ENCODE measurements at regions not wholly inside any gene's neighbourhood (a gene's known extent, or its start where the extent isn't known, plus 50 kb on each side); places are given as distances from the start of the nearest gene placed in this dataset.

DNA sequence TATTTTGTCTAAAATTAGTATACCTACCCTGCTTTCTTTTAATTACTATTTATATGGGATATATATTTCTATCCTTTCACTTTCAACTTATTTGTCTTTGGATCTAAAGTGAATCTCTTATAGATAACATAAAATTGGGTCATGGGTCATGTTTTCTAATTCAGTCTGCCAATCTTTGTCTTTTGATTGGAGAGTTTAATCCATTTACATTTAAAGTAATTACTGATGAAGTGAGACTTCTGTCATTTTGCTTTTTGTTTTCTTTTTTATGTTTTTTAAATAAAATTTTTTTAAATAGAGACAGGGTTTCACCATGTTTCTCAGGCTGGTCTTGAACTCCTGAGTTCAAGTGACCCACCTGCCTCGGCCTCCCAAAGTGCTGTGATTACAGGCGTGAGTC lies 50.5 kb upstream of the PRDM1 start:
- DNase-seq, result no peak

DNA sequence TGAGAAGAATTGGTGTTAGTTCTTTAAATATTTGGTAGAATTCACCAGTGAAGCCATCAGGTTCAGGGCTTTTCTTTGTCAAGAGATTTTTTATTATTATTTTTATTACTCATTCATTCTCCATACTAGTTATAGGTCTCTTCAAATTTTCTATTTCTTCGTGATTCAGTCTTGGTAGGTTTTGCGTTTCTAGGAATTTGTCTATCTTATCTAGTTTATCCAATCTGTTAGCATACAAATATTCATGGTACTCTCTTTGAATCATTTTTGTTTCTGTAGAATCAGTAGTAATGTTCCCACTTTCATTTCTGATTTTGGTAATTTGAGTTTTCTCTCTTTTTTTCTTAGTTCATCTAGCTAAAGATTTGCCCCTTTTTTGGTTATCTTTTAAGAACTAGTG lies 52.3 kb upstream of the PRDM1 start:
- DNase-seq, result no peak

DNA sequence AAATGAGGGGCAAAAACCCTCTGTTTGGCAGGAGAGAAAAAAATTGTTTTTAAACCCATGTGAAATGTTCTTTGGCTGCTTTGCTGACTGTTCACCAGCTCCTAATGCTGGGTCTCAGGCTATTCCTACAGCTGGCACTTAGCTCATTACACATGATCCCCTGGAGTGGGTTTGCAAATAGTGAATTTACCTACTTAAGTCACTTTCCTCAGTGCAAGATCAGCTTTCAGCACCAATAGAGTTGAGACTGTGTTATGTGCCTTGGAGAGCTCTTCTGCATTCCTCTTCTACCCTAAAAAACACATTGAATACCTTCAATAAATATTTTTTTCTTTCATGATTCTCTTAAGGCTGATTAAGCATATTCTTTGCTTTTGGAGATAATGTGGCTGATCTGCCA lies 58.4 kb upstream of the PRDM1 start:
- DNase-seq, result no peak

DNA sequence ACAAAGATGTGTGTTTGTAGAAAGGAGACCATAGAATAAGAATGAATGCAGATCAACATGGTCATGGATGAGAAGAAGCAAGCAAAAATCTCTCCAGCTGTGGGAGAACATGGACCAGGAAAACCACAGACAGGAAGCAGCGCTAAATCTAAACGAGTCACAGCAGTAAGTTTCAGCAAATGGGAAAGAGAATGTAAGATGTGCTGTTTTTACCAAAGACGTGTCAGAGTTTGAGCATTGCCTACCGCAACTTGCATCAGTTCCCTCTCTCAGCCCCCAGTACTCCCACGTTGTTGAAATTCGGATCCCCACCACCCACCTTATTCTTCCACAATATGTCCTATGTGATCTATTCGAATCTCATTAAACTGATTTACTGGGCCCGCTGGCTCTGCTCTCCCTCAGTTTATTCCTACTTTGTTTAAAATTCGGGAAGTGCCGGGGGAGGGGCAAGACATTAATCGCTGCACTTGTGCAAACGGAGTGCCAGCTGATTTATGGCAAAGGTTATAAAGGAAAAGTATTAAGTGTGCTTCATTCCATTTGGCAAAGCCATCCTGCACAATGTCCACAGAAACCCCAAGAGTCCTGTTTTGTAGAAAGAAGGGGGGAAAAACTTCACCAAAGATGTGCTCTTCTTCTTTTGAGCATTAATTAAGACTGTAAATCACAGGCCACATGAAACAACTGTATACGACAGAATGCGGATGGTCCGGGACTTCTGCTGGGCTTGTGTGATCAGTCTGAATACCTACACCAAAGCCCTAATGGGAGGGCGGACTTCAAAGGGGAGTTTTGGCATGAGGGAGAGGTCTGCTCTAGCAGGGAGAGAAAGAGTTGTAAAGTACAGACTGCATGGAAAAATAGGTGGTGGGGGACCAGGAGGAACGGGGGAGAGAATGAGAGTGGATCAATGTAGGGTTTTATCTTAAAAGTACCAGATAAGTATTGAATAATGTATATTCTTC lies 59.1 kb upstream of the PRDM1 start:
- peak; percentile 24 for DNase-seq

DNA sequence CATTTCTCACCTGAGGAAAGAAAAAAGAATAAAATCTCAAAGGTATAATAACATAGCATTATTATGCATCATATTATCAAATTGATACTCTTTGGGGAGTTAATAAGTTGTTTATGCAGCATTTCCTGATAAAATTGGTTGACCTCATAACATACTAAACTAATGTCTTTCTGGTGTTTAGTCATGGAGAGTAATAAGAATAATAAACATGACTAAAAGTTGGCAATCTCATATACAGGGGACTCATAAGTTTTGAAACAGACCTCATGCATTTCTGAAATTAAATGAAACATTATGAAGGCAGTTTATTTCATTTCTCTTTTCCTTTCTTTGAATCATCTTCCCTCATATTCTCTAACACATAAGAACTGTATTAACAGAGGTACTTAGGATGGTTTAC lies 60.5 kb upstream of the PRDM1 start:
- no peak for DNase-seq

DNA sequence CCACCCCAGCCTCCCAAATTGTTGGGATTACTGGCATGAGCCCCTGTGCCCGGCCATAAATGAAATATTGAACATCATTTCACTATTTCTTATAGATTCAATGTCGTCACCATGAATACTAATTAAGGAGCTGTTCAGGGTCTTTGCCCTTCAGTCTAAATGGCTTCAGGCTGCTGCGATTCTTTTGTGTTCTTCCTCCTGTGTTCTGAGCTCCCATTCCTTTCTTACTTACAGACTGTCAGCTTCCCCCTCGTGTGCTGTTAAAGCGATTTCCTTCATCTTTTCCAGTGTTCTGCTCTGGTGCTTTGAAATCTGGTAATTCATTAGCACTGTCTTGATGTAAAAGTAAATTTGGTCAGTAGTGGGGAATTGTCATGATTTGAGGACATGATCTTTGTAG lies 63.3 kb upstream of the PRDM1 start:
- no peak for DNase-seq

DNA sequence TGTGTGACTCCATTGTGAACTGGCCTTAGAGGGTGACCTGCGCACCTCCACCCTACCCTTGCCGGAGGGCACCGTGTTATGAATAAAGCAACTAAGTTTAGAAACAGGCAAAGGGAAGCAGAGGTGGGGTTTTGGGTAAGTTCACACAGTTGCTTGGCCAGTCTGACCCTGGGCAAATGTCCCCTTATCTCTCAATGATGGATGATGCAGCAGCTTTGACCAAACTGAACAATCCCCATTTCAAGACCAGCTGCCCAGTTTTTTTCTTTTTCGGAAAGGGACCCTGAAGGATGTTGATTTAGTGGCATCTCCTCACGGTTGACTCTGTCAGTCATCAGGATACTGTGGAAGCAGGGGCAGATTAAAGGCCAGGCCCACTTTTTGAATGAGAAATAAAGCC lies 68.7 kb upstream of the PRDM1 start:
- DNase-seq, result no peak

DNA sequence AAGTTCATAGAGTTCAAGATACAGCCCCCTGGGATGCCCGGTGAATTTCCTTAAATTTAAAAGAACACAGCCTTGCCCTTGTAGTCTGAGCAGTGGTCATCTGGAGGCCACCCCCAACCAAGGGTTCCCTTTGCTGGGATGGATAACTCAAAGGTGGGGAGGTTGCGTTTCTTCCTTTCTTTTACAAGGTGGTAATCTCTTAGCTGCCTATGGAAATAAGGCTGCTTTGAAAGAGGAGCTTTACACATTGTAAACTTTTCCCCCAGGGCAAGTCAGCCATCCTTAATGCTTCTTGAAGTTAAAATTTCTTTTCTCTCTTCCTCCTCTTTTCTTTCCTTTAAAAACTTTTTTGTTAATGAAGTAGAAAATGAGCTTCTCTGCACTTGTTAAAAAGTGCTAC lies 71.2 kb upstream of the PRDM1 start:
- no peak for DNase-seq

DNA sequence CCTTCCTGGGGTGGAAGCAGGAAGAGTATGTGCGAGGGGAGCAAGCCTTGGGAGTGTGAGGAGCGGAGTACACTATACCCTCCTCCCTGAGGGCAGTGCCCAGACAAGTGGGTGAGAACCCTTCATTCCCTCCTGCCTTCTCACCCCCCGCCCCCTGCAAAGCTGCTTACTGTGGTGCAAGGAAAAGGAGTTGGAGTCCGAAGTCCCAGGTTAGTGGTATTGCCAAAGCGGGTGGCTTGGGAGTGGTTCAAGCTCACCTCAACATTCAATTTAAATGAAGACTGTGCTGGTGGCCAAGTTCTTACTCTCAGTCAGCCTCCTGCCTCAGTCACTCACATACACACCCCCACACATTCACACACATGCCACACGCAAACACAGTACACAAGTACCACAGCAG lies 74.7 kb upstream of the PRDM1 start:
- DNase-seq, result no peak

DNA sequence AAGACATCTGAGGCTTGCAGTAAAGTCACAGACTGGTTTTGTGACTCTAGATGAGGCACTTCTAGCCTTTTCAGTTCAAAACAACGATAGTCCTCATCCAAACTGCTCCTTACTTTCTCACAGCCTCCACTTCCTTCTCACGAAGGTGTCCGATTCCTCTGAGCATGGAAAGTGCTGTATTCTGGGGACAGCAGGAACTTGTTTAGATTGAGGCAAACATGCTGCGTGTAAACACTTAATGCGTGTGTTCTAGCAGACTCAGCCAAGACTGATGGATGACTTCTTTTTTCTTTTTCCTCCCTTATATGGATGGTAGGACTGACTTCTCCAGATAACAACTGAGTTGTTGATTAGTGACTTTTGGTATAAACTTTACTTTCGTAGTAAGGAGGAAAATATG lies 80.2 kb upstream of the PRDM1 start:
- no peak for DNase-seq

DNA sequence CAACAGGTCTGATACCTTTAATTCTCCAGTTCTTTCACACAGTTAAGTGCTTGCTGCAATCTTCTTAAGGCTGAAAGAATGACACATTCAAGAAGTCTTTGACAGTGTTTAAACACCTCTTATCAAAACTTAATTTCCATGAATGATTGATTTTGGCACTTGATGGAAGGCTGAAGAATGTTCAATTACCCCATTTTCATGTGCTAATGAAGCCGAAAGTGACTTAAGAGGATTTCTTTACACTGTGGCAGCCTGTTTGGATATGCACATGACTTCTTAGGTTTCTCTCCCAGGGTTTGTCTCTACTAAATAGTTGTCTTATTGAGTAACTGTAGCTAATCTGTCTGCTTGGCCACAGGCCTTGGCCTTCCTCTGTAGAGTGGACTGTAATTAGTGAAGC lies 81.1 kb upstream of the PRDM1 start:
- DNase-seq, result no peak

DNA sequence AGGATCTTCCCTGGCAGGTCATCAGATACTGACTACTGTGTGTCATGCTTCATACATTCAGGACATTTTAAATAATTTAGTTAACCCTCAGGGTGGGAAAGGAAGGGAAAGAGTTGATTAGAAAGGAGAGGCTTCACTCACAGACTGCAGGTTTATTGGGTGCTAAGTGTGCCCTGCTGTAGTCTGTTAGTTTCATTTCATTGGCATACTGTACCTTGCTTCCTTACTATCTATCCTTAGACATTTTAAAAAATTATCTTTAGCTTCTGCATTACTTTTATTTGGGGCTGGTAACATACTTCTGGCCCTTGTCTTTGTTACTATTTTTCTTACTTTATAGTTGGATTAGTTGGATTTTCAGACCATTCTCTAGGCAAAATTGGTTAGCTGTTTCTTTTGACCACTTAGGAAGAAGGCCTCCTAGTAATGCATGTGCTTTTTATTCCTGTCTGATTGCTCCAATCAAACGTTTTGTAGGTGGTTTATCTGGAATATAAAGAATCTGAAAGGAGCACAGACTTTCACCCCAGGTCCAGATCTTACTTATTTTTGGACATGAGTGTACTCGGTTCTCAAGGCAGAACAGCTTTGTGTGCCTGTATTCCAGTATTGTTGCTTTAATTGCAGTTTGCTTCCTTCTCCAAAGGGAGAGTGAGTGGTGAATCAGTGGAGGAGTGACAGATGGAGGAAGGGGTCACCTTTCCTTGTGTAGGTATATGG lies 82.7 kb upstream of the PRDM1 start:
- no peak for DNase-seq

DNA sequence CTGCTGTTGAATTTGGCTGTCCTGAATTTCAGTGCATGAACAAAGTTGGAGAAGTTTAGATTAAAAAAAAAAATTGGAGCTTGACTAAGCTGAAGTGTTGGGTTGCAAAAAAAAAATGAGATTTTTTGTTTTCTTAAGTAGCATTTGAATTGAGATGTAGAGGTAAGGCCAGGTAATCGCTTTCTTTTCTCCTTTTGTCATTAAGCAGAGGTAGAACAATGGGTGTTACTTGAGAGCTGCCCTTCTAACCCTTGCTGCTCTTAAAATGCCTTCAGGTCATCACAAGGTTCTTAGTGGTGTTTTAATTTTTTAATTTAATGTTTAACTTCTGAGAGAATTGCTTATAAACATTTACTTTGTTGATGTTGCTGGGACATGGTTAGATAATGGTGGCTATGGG lies 84.1 kb upstream of the PRDM1 start:
- DNase-seq, result no peak

DNA sequence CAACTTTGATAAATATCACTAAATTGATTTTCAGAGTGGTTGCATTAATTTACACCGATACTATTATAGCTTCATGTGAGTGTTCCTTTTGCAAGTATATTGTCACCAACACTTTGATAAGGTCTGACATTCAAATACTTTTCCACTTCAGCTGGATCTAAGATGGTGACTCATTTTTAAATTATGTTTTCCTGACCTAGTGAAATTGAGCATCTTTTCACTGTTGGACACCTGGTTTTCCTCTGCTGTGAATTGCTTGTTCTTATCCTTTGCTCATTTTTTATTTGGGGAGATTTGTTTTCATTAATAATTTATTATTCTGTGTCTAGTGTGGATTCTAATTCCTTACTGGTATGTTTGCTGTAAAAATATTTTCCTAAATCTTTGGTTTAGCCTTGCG lies 85.2 kb upstream of the PRDM1 start:
- no peak for DNase-seq

DNA sequence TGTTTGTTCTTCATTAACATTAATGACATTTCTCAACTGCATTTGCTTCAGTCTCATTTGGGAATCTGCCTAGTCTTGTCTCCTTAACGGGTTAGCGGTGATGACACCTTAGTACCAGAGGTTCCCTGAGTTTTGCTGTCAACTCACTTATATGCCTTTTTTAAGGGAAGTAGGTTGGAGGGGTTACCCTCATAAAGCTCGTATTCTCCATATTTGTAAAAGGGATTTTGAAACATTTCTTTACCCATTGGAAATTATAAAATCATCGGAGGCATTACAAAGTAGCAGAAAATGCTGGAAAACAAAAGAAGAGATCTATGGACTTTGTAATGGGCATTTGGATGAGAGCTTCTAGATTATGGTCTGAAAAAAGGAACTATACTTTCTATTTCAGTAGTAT lies 88.7 kb upstream of the PRDM1 start:
- no peak for DNase-seq

DNA sequence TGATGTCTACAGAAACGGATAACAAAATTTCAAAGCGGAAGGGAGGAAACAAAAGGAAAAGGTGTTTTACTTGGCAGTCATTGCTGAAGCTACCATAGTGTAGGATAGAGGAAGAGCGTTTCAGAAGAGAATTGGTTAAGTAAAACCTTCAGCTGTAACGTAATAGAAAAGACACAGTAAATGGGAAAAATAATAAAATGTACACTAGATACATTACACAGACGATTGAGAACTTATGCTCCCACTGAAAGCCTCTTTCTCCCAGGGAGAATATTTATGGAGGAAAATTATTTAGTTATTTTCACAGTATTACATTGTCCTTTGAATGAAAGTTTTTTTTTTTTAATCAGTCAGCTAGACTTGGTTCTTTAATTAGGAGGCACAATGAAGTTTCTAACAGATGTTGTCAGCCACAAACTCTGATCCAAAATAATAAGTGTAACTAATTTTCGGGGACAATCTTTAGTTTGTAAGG lies 90.7 kb upstream of the PRDM1 start:
- DNase-seq, result no peak

DNA sequence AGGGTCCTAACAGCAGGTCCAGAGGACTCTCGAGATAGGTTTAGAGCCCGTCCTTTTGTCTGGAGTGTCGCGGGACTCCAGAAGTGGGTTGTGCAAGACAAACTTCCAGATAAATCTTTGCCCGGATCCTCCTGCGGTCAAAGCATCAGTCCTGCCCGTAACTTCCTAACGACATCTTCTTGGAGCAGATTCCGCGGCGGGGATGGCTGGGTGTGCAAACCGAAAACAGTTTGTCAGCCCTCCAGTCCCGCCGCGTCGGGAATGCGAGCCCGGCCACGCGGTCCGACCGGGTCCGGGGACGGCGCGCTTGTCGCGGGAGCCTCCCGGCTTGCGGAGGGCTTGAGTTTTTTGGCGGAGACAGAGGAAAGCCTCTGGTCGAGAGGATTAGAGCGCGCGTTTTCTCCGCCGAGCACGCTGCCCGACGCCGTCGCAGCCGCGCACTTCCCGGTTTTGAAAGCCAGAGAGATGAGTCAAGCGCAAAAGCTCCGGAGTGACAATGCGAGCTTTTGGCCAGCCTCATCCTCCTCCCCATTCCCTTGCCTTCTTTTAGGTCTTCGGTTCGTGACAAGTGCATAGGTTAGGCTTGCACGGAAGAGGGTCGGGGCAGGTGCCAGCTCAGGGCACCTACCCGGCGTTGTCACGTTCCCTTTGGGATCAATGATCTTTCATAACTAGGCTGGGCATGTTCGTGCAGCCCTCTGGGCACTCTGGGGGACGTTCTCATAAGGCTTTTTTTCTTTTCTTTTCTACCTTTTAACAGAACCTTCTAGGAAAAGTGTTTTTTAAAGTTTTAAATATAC lies 91.3 kb upstream of the PRDM1 start:
- peak; percentile 76 for DNase-seq

DNA sequence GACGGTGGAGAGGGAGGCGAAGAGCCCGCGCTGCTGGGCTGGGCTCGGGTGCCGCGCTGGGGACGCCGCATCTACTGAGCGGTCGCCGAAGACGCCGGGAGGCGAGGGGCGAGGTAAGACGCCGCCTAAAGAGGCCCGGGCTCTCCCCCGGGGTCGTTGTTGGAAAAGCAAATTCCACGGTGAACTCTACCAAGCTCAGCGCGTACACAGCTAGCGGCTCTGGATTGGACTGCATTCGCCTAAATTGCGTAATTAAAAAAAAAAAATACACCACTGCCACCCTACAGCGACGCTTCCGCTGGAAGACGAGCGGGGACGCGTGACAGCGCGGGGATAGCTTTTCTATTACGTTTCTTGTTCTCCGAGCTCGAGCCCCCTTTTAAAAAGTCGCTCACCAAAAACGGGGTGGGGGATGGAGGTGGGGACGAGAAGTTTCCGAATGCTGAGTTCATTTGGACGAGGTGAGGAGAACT lies 92.0 kb upstream of the PRDM1 start:
- DNase-seq, result peak; percentile 68

DNA sequence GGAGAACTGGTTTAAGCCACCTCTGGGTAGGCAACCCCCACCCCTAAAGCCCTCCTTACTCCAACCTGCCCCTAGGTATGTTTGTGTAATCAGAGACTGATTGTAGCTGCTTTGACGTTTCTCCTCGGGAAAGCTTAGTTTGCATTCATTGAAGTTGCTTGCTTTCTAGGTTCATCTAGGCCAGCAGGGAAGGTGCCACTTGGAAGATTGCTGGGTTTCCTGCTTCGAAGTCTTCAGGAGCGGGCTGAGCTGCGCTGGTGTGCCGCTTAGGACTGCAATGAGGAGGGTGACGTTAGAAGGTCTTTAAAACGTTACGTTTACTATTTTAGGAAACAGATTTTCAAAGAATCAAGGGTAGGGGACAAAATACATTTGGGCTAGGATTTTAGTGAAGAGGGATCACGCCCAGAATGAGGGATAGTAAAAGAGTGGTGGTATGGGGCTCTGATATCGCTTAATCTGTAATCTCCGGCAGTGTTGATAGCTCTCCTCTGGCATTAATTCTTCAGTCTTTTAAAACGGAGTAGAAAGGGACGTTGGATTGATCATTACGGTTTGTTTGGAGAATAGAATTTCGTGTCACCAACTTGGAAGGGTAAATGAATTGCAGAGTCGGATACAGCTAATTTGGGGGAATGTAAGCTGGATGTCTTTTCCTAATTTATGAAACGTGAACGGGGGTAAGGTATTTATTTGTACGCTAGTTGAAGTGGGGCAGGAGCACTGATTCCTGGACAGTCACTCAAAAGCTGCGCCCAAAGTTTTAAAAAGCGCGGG lies 92.6 kb upstream of the PRDM1 start:
- no peak for DNase-seq

DNA sequence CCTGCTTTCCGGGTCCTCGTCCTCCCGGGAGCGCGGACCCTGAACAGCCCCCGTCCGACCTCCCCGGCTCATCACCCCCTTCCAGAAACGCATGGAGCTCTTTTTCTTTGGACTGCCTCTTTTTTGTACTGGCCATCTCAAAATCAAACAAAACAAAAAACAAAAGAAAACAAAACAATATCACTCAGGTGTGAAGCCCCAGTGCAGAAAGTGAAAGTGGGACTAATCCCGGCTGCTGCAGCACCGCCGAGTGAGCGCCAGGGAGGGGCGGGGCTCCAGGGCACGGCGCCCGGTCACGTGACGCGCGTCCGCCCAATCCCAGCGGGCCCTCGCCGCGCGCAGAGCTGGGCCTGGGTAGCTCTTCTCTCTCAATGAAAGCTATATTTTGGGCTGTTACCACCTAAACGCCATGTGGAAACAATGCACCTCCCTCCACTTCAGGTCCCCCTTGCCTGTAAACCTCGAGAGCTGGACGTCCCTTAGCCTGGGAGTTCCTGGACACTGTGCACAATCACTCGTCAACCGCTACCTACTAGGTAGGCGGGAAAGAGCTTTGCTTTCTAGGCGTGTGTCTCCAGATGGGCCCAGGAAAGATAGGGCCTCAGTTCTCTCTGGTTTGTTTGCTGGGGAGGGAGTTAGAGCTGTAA lies 93.7 kb upstream of the PRDM1 start:
- peak; percentile 92 for DNase-seq

DNA sequence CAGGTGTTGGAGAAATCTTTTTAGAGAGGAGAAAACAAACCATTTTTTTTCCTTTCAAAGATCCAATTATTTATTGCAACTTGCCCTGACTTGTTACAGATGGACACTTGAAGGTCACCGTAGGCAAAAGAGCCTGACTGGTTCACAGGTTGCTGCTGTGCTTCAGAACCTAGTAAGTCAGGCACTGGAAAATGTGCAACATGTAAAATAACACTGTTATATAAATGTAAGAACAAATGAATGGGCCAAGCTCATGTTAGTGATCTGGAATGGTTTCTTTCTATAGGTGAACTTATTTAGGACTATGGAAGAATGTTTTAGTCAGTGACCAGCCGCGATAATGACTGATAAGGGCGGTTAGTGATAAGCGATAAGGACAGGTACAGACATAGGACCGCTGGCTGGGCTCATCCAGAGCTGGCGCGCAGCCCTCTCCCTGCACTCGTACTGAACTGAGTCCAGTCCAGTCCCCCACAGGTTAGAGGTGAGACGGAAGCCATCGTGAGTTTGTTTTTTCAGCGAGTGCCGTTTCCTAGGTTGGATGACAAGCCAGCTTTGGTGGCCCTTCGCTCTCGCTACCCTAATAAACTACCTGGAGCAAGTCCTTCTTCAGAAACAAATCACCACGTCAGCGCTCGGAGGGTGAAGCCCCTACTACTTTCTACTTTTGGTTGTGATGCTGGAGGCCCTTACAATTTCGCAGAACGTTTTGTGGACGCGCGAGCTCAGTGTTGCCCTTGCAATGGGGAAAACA lies 94.4 kb upstream of the PRDM1 start:
- DNase-seq, result peak; percentile 31

Data from activated CD4-positive, alpha-beta T cell treated with anti-CD3 and anti-CD28 coated beads, Interleukin-2, Interleukin-6, amounts not matched to agents 100 ng/mL and 50 ng/mL, durations not matched to agents 16 hours and 8 hours (primary cell).